Neural progenitor cell (in vitro differentiated cells): ENCODE measurements at regions not wholly inside any gene's neighbourhood (a gene's known extent, or its start where the extent isn't known, plus 50 kb on each side); places are given as distances from the start of the nearest gene placed in this dataset.
"Not testable (repeated sequence)": the region's sequence is repeated elsewhere in the genome, so short reads cannot be mapped to it uniquely, and the experiment has no call there.

ENCODE experiments used
- DNase-seq: peaks from one replicate; pipeline ENCODE4 v3.0.0-alpha.2; 2016; ENCODE audit warnings: low spot score
- H2AFZ ChIP-seq: fragments of 200-600 bp; sonication (generic); replicated peaks from 2 replicates; pipeline ENCODE4 v1.6.1; 2016; ENCODE audit warnings: antibody characterized with exemption
- H3F3A ChIP-seq: fragments of 200-600 bp; sonication (generic); 2 replicates; pipeline ENCODE4 v1.6.1; 2016; ENCODE audit warnings: antibody characterized with exemption, low read depth
- H3K27ac ChIP-seq: fragments of 200-600 bp; sonication (generic); 2 replicates; pipeline ENCODE4 v1.5.1; 2016; ENCODE audit warnings: mild to moderate bottlenecking
- H3K27me3 ChIP-seq: fragments of 200-600 bp; sonication (generic); 2 replicates; pipeline ENCODE4 v1.6.1; 2016; ENCODE audit warnings: mild to moderate bottlenecking, moderate library complexity
- H3K36me3 ChIP-seq: fragments of 200-600 bp; sonication (generic); 2 replicates; pipeline ENCODE4 v1.5.1; 2016
- H3K4me1 ChIP-seq: fragments of 200-600 bp; sonication (generic); 2 replicates; pipeline ENCODE4 v1.6.1; 2016; ENCODE audit warnings: mixed run types
- H3K4me2 ChIP-seq: fragments of 200-600 bp; sonication (generic); 2 replicates; pipeline ENCODE4 v1.6.1; 2016
- H3K4me3 ChIP-seq: fragments of 200-600 bp; sonication (generic); 2 replicates; pipeline ENCODE4 v1.5.1; 2016
- H3K79me2 ChIP-seq: fragments of 200-600 bp; sonication (generic); 2 replicates; pipeline ENCODE4 v1.6.1; 2016; ENCODE audit warnings: low read depth
- H3K9ac ChIP-seq: fragments of 200-600 bp; sonication (generic); 2 replicates; pipeline ENCODE4 v1.6.1; 2016
- H3K9me3 ChIP-seq: fragments of 200-600 bp; sonication (generic); 2 replicates; pipeline ENCODE4 v1.5.1; 2016; ENCODE audit warnings: low read depth
- H4K20me1 ChIP-seq: fragments of 200-600 bp; sonication (generic); 2 replicates; pipeline ENCODE4 v1.6.1; 2016; ENCODE audit warnings: low read depth
- H3K27ac Mint-ChIP-seq: 3 replicates; pipeline ENCODE4 v1.8.0; 2021; ENCODE audit warnings: mixed read lengths
- H3K27me3 Mint-ChIP-seq: 2 replicates; pipeline ENCODE4 v1.8.0; 2022; ENCODE audit warnings: low read depth, mild to moderate bottlenecking, inconsistent platforms, moderate library complexity, mixed read lengths; ENCODE audit not compliant: insufficient read depth
- H3K36me3 Mint-ChIP-seq: 3 replicates; pipeline ENCODE4 v1.8.0; 2021; ENCODE audit warnings: mixed read lengths
- H3K4me1 Mint-ChIP-seq: 3 replicates; pipeline ENCODE4 v1.8.0; 2021; ENCODE audit warnings: mixed read lengths
- H3K4me3 Mint-ChIP-seq: 3 replicates; pipeline ENCODE4 v1.8.0; 2021; ENCODE audit warnings: mild to moderate bottlenecking, moderate library complexity, mixed read lengths
- H3K9me3 Mint-ChIP-seq: 3 replicates; pipeline ENCODE4 v1.8.0; 2020; ENCODE audit warnings: mixed read lengths
- EZH2 ChIP-seq: fragments of 200-600 bp; sonication (generic); IDR thresholded peaks from 2 replicates; pipeline ENCODE4 v1.6.1; 2017; ENCODE audit warnings: antibody characterized with exemption, mild to moderate bottlenecking, moderate library complexity
- EZH2phosphoT487 ChIP-seq: fragments of 200-600 bp; sonication (generic); IDR thresholded peaks from 2 replicates; pipeline ENCODE4 v1.6.1; 2017; ENCODE audit warnings: antibody characterized with exemption
- TF ChIP-seq, protein P1 (sequence below): fragments of 200-600 bp; sonication (generic); IDR thresholded peaks from 2 replicates; pipeline ENCODE4 v1.5.1; 2017; ENCODE audit warnings: antibody characterized with exemption, mild to moderate bottlenecking

DNA sequence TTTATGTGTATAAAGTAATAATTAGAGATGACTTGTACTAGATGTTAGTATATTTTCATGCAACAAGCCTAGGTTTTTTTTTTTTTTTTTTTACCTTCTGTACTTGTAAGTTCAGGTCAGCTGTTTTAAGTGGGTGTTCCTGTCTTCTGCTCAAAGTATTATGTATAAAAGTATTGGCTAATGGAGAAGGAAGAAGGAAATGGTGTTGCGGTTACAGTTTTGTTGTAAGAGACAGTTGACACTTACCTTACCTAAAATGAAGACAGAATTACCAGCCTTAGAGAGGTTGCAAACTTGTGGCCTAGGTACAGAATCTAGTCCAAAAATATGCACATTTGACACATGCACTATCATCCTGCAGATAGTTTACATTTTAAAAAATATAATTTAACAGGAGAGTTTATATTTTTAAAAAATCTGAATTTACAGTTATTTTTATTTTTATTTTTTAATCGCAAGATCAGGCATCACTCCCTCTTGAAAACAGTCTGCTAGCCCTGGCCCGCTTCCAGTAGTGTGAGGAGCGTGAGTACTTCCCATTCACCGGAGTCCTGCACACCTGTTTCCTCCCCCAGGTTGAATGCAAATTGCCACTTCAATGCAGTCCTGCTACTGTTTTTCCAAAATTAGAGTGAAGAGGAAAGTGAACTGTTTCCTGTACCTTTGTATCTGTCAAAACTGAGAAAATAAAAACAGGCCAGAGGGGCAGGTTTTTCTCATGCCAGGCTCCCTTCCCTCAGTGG, 224.3 kb upstream of the SOX2 start:
- Histone ChIP-seq H3K4me2 (no peak overlapping the region), H4K20me1 (no peaks in the 10 kb centered on the region), H3K9me3 (no peaks in the 10 kb centered on the region), H3K9ac (no peak overlapping the region), H2AFZ (no peak overlapping the region), H3K79me2 (no peaks in the 10 kb centered on the region), H3K36me3 (no peaks in the 10 kb centered on the region), H3K4me3 (no peak overlapping the region), H3K27ac (no peak overlapping the region), H3K27me3 (no peaks in the 10 kb centered on the region), H3F3A (no peaks in the 10 kb centered on the region), H3K4me1 (no peaks in the 10 kb centered on the region)
- Mint-ChIP-seq H3K4me1 (peaks cover 3% of the 10 kb centered on the region), H3K27me3 (no peaks in the 10 kb centered on the region), H3K4me3 (no peak overlapping the region), H3K36me3 (no peaks in the 10 kb centered on the region), H3K9me3 (no peaks in the 10 kb centered on the region), H3K27ac (no peak overlapping the region)
- no peak for DNase-seq
- TF ChIP-seq EZH2phosphoT487: no peak
- TF ChIP-seq, protein P1, sequence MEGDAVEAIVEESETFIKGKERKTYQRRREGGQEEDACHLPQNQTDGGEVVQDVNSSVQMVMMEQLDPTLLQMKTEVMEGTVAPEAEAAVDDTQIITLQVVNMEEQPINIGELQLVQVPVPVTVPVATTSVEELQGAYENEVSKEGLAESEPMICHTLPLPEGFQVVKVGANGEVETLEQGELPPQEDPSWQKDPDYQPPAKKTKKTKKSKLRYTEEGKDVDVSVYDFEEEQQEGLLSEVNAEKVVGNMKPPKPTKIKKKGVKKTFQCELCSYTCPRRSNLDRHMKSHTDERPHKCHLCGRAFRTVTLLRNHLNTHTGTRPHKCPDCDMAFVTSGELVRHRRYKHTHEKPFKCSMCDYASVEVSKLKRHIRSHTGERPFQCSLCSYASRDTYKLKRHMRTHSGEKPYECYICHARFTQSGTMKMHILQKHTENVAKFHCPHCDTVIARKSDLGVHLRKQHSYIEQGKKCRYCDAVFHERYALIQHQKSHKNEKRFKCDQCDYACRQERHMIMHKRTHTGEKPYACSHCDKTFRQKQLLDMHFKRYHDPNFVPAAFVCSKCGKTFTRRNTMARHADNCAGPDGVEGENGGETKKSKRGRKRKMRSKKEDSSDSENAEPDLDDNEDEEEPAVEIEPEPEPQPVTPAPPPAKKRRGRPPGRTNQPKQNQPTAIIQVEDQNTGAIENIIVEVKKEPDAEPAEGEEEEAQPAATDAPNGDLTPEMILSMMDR: no peak
- no peak for TF ChIP-seq EZH2

DNA sequence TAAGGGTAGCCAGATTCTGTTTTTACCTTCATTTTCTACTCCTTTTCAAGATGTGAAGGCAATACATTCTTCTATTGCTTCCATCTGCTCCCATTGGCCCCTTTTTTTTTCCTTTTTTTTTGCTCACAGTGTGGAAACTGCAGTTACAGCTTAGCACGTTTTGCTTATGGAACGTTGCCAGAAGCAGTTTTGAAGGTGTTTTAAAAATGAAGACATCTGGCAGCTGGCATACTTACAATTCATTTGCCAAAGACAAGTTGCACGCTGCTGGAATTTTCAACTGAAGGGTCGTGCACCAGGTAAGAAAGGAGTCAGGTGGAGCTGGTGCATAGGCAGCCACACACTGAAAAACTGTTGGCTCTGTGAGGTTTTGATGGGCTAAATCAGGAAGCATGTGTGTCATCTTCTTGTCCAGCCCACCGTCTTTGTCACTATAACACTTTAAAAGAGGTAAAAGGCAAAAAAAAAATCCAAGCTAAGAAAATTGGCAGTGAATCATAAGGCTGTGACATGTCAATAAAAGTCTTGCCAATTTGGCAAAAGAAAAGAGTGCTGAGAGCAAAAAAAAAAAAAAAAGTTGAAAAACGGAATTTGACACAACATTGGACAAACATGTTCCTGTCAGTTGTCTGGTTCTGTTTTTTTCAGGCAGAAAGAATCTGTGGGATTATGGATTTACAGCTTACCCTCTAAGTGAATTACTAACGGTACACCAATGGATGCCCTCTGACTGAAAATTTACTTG, 225.4 kb upstream of the SOX2 start:
- Mint-ChIP-seq H3K27ac (no peak overlapping the region), H3K4me1 (peaks cover 3% of the 10 kb centered on the region), H3K4me3 (no peak overlapping the region), H3K27me3 (no peaks in the 10 kb centered on the region), H3K9me3 (no peaks in the 10 kb centered on the region), H3K36me3 (no peaks in the 10 kb centered on the region)
- no peak for TF ChIP-seq EZH2
- no peak for TF ChIP-seq EZH2phosphoT487
- TF ChIP-seq, protein P1: no peak
- no peak overlapping the region for H3K27ac ChIP-seq
- no peaks in the 10 kb centered on the region for H3K27me3 ChIP-seq
- no peak overlapping the region for H2AFZ ChIP-seq
- H4K20me1 ChIP-seq: no peaks in the 10 kb centered on the region
- no peak for DNase-seq
- no peaks in the 10 kb centered on the region for H3K79me2 ChIP-seq
- H3K4me2 ChIP-seq: no peak overlapping the region
- no peaks in the 10 kb centered on the region for H3K36me3 ChIP-seq
- H3K9me3 ChIP-seq: no peaks in the 10 kb centered on the region
- no peak overlapping the region for H3K4me3 ChIP-seq
- no peak overlapping the region for H3K9ac ChIP-seq
- no peaks in the 10 kb centered on the region for H3F3A ChIP-seq
- H3K4me1 ChIP-seq: no peaks in the 10 kb centered on the region

DNA sequence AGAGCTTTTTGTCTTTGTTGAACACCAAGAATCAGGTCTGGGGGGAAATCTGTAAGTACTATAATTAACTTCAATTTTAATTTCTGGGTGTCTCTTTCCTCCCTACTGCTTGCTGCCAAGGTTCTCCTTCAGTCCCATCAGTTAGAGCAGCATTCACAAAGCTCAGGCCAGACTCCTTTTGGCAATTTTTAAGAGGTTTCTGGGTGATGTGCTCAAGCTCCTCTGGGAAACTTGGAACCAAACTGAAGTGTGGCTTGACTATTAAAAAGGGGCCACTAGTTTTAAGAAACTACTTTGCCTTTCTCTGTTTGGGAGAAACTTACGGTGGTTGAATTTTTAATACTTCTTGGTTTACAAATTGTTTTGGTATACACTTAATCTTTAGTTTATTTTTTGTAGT, 227.7 kb upstream of the SOX2 start:
- no peaks in the 10 kb centered on the region for H3K4me1 ChIP-seq
- no peaks in the 10 kb centered on the region for H3K79me2 ChIP-seq
- peaks cover under 1% of the 10 kb centered on the region for H3K36me3 Mint-ChIP-seq

DNA sequence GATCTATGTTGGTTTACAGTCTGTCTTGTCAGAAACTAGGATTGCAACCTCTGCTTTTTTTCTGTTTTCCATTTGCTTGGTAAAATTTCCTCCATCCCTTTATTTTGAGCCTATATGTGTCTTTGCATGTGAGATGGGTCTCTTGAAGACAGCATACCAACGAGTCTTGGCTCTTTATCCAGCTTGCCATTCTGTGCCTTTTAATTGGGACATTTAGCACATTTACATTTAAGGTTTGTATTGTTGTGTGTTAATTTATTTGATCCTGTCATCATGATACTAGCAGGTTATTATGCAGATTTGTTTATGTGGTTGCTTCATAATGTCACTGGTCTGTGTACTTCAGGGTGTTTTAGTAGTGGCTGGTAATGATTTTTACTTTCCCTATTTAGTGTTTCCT, 236.6 kb upstream of the SOX2 start:
- not testable (repeated sequence) for H3K4me3 ChIP-seq, H3F3A ChIP-seq, H3K27me3 ChIP-seq, H3K9ac ChIP-seq, H3K4me2 ChIP-seq, H3K27ac Mint-ChIP-seq, H4K20me1 ChIP-seq, H3K27ac ChIP-seq, H3K36me3 ChIP-seq, H2AFZ ChIP-seq, H3K9me3 ChIP-seq, H3K4me1 Mint-ChIP-seq, H3K4me1 ChIP-seq, H3K36me3 Mint-ChIP-seq, H3K27me3 Mint-ChIP-seq, H3K79me2 ChIP-seq, DNase-seq, H3K4me3 Mint-ChIP-seq
- H3K9me3 Mint-ChIP-seq: peaks cover 43% of the 10 kb centered on the region

More for the DNA sequence above, 227.7 kb upstream of the SOX2 start:
- Histone ChIP-seq H2AFZ (no peak overlapping the region), H3K27ac (no peak overlapping the region), H3K4me2 (no peak overlapping the region), H3K27me3 (no peaks in the 10 kb centered on the region), H3F3A (no peaks in the 10 kb centered on the region), H3K9me3 (no peaks in the 10 kb centered on the region), H3K36me3 (no peaks in the 10 kb centered on the region), H3K4me3 (no peak overlapping the region), H3K9ac (no peak overlapping the region), H4K20me1 (no peaks in the 10 kb centered on the region)
- Mint-ChIP-seq H3K9me3 (peaks cover 11% of the 10 kb centered on the region), H3K27me3 (no peaks in the 10 kb centered on the region), H3K4me1 (peaks cover 3% of the 10 kb centered on the region), H3K27ac (no peak overlapping the region), H3K4me3 (no peak overlapping the region)
- no peak for DNase-seq
- TF ChIP-seq, protein P1: no peak
- TF ChIP-seq EZH2phosphoT487 (no peak), EZH2 (no peak)
